Middle frontal gyrus (tissue), 1 donor: ENCODE measurements at regions not wholly inside any gene's neighbourhood (a gene's known extent, or its start where the extent isn't known, plus 50 kb on each side); places are given as distances from the start of the nearest gene placed in this dataset.

Experiments used
- DNase-seq: peaks from one replicate; pipeline ENCODE4 v3.0.0-alpha.2; 2015; ENCODE audit warnings: low spot score; ENCODE audit errors: extremely low spot score

DNA sequence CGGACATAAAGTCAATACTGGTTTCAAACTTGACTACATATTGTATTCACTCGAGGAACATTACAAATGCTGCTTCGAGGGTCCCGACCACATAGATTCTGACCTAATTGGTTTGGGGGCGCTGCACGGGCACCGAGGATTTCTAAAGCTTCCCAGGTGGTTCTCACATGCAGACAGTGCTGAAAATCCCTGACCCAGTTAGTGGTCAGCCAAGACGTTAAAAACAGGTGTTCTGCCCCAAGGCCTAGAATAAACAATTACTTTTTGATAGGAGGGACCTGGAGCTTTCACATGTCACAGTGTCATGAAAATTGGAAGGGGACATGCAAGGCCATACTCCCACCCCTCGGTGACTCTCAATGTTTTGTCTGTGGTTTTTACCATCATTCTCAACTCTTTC, 368.9 kb downstream of the RNF144A start:
- DNase-seq = no peak

DNA sequence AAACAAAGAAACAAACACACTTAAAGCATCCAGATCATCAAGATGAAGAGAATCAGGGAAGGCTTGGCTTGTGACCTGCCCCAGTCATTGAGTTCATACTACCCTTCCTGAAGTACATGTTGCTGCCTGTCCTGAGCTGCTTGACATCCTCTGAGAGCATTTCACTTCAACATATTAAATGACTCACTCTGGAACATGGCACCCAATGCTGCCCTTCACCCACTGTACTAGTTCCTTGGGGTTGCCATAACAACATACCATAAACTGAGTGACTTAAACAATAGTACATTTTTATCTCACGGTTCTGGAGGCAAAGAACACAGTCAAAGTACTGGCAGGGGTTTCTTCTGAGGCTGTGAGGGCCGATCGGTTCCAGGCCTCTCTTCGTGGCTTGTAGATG, 371.3 kb downstream of the RNF144A start:
- DNase-seq = no peak

DNA sequence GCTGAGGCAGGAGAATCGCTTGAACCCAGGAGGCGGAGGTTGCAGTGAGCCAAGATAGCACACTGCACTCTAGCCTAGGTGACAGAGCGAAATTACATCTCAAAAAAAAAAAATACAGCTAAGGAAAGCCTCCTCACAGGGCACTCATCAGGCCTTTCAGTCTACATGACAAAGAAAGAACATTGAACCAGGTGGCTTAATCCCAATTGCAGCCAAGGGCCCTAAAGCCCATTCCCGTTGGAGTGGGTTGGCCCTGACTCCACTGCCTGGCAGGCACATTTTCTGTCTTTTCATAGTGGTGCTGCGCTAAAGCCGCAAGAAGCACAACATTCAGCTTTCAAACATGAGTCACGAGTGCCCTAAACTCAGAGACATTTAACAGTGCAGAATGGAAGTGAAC, 372.5 kb downstream of the RNF144A start:
- no peak for DNase-seq

DNA sequence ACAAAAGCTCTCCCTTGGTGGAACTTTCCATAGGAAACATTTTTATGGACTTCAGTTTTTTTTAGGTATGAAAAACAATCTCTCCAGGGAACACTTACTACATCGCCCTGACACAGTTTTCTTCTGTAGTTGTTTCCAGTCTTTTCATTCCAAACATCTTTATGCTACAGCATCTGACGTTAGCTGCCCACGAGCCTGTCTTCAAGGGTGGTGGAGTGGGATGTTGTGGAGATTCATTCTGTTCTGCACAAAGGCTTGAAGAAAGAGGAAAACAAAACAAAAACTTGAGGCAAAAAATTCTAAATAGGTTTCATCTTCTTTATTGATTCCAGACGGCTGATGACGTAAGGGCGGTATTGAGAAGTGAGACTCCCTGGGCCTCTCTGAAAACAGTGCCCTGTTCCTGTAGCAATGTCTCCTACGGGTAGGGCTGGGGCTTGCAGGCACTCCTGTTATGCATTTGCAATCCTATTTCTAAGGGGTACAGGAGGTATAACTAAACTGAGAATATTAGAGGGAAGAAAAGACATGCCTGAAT, 375.0 kb downstream of the RNF144A start:
- peak; percentile 36 for DNase-seq

DNA sequence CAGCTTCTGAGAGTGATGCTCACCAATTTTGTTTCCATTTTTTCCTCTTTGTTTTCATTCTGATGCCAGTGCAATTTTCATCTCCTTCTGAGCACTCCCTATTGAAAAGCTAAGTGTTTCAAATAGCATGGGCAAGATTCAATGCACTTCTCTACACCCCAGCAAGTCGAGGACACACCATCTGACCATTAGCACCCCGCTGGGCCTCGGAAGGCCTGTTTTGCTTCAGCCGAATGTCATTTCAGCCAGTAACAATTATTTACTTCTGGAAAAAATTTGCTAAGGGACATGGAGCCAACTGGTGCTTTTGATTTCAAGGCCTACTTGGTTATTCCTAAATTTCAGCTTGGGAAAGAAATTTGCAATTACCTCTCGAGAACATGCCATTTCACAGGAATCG, 392.4 kb downstream of the RNF144A start:
- DNase-seq = no peak

DNA sequence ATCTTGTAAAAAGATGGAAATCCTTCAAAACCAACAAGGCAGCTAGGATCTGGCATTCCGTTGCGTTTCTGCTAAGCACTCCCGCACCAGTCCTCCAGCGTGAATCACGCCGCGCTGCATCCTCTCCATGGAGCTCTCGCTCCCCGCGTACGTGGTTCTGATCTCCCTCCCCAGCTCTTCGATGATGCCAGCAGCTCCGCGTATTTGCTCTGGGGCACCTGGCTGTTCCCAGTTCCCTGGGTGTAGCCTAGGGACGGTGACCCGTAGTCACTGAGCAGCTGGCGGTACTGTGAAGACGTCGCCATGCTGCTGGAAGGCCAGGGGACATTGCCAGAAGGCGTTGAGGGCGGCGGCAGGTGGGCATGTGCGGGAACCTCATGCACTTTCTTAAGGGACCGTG, 407.5 kb downstream of the RNF144A start:
- no peak for DNase-seq

DNA sequence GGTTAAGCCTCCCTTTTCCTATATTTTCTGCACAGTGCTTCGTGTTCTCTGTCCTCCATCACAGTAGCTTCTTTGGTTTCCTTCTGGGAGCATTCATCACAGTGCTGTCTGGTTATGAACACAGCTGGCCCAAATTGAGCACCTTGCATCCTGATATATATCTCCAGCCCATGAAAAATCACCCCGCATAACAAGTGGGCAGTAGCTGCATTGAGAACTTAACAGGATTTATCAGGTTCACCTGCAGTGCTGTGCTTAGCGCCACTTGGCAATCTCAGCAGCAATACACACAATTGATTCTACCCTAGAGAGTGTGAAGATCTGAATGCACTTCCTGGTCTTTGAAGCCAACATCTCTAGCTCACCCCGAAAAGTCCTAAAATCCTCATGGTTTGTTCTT, 408.0 kb downstream of the RNF144A start:
- no peak for DNase-seq

DNA sequence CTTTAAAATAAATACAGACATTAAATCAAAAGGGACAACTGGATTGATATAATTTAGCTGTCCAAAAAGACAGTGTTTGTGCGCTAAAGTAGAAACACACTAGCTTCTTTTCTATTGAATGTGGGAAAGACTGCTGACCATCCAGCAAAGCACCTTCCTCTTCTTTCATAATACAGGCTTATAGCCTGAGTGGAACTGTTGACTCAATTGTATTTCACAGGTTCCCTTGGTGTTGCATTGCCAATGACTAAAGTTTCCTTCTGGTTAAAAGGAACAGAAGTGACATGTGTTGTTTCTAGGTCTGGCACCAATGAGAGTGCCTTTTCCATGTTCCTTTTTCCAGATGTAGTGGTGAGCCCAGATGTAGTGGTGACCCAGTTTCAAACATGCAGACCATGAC, 412.3 kb downstream of the RNF144A start:
- no peak for DNase-seq

DNA sequence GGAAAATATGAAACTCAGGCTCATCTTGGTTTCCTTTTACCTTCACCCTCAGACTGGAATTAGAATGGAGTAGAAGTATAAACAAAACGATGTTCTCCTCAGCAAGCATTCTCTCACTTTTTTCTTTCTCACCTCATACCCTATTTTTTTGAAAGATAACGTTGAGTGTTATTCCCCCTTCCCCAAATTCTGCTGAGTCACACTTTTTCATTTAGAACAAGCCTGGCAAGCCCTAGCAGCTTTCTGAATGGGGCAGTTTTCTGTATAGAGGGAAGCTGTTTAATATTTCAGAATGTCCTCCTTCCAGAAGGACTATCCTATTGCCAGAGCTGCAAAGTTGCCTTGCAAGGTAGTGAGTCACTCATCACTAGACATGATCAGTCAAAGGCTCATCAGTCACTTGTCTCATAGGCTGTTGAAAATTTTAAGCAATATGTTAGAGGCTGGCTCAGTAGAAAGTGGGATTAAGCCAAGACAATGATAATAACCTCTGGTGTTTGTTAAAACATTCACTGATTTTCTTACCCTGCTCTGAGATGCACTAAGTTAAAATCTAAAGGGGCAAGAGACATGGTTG, 416.1 kb downstream of the RNF144A start:
- DNase-seq = no peak

DNA sequence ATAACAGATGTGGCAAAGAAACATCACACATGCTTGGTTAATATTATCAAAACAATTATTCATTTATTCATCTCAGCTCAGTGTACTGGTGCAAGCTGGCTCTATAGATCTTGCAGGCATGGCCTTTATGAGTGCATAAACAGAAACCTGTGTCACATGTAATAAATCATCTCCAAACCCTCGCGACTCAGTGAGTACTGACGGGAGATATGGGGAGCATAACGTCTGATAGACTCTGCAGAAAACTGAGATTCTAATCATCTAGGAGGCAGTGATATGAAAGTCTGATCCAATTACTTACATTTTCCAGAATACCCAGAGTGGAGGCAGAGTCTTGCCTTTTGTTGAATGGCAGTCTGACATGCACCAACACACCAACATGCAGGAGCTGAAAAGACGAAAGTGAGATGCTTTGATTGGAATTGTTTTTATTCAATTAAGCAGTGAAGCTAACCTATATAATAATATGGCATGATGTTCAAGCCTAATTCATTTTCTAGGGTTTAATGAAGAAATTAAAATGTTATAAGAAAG, 416.8 kb downstream of the RNF144A start:
- DNase-seq = no peak

DNA sequence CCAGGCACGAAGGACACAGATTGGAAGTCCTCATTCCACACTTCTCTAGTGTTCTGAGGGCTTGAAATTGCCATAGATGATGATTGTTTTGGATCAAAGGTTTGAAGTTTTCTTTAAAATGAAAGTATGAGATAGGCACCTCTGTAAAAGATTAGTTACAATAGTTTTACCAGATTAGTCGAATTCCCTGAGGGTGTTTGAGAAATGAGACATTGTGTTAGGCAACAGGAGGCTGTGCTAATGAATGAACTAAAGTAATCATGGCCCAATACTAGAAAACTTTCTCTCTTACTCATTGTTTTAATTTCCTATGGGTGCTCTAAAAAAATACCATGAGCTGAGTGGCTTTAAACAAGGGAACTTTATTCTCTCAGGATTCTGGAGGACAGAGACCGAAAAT, 421.7 kb downstream of the RNF144A start:
- no peak for DNase-seq

DNA sequence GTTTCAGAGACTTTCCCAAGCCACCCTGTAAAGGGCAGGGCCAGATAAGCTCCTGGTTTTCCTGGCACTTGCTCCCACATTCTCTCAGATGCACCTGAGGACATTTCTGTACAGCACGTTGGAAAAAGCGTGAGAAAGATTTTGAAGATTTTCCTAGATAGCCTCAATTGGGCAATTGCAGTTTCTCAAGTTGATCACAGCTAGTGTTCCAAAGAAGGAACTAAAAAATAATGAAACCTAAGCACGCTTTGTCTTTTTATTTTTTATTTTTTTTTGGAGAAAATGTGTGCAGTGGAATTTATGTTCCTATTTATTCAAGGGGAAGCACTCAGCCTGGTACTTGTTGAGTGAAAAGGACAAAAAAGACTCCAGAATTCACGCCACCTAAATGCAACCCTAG, 429.1 kb downstream of the RNF144A start:
- DNase-seq = no peak

DNA sequence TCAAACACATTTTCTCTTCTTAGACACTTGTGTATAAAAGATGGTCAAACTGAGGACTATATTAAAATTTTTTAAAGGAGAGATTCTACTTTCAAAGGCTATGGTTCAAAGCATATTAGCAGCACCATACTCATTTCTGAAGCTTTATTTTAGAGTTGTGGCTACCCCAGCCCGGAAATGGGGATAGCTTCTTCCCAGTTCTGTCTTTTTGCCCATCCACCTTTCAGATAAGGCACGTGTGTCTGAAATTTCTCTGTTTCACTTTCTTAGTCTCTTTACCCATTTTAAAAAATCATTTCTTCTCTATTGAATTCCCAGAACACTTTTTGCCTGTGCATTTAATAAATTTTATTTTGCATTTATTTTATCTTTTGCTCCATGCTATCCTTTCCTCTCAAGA, 431.5 kb downstream of the RNF144A start:
- DNase-seq = no peak

DNA sequence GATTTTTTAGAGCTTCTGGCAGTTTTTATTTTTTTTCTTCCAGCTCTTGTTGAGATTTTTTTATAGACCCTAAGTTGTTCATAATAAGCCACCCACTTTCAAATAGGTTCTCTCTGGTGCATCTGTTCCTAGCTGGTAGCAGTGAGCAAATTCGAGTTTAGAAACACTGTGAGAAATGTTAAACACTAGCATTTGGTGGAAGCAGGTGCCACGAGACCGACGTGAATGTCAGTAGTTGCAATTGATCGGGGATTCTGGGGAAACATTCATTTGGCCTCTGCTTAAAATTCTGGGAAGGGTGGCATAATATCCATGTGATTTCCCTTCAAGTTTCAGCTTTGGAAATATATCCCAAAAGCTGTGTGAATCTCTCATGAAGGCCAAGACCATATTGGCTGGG, 435.0 kb downstream of the RNF144A start:
- DNase-seq = peak; percentile 17

DNA sequence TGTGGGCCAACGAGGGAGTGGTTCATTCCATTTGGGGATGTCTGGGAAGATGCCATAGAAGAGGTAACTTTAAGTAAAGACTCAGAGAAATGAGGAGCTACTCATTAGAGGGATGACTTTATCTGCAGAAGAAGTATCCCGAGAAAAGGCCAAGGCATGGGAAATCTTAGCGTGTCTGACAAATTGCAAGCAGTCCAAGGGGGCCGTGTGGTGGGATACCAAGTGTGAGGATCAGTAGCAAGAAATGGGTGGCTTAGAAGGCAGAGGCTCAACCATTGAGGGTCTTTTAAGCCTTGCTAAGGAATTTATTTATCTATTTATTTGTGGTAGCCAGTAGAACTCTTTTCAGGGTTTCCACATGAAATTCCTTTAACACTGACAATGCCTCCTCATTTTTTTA, 436.4 kb downstream of the RNF144A start:
- DNase-seq = no peak

DNA sequence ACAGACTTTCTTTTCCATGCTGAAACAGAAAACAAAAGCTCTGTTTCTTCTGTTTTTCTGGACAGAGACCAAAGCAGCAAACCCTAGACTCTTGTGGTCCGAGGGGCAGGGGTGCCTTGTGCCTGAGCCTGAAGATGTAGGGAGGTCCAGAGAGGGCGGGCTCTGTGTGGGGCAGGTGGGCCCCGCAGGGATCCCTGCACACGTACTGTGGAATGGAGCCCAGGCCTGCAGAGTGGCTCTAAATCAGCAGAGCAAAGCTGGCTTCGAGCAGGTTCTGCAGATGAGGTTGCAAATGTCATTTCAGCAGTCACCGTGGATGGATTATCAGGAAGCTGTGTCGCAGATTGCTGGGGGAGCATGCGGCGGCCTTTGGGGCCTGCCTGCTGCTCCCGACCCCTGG, 438.6 kb downstream of the RNF144A start:
- DNase-seq = no peak

DNA sequence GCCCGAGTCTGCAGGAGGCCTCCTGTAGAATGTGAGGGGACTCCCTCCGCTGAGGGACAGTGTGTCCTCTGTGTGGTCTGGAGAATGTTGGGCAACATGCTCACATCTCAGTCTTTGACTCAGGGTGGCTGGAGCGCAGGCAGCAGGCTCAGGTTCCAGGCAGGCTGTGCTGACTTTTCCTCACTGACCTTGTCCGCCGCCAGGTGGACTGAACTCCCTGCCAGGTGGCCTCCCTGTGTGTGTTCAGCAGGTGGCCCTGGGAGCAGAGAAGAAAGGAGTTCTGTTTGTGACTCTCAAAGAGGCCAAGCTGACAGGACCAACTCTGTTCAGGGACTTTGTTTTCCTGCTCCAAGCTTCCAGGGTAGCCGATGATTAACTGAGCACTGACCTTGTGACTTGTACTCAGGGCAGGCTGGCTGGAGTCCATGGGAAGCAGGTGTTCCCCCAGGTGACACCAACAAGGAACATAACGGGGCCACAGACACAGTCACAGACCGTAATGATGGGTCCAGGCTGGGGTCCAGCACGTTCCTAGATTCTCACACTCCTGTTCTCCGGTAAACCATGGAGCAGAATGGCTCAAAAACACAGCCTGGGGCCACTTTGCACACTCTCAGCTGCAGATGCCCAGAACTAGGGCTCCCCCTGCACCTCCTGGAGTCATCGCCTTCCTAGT, 439.8 kb downstream of the RNF144A start:
- no peak for DNase-seq

DNA sequence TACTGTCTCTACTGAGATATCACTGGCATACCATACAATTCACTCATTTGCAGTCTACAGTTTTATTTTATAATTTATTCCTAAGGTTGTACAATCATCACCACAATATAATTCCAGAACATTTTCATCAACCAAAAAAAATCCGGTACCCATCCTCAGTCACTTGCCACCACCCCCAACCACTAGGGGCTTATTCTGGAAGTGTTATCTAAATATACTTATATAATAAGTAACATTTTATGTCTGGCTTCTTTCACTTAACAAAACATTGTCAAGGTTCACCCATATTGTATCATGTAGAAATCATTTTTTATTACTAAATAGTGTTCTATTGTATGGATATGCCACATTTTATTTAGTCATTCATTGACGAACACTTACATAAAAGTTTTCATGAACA, 440.8 kb downstream of the RNF144A start:
- no peak for DNase-seq

DNA sequence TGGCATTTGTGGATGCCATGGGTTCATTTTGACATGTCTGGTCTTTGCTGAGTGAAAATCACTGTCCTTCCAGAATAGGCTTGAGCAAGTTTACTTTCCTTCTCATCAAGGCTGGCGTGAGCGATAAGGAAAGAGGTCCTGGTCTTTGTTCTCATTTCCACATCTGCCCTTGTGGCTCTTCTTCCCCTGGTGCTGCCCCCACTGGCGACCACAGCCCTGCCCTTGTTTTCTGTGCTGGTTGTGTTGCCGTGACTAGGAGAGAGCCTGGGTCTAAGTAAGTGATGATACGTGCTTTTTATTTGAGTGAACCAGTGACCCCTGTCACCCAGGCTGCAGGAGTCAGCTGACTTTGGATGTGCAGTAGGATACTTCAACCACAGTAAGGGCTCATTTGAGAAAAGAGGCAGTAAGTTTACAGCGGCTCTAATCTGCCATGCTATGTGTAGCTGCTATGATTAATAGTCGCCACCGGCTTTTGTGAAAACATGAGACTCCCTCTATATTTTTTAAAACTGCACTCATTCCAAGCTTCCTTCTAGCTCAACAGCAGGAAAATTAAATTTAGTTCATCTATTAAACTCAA, 441.7 kb downstream of the RNF144A start:
- DNase-seq = no peak

DNA sequence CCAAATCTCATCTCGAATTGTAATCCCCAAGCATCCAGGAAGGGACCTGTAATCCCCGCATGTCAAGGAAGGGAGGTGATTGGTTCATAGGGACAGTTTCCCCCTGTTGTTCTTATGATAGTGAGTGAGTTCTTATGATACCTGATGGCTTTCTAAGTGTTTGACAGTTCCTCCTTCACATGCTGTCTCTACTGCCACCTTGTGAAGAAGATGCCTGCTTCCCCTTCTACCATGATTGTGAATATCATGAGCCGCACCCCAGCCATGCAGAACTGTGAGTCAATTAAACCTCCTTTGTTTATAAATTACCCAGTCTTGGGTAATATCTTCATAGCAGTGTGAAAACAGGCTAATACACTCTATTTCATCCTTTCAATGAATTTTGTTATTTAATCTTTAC, 446.7 kb downstream of the RNF144A start:
- no peak for DNase-seq

DNA sequence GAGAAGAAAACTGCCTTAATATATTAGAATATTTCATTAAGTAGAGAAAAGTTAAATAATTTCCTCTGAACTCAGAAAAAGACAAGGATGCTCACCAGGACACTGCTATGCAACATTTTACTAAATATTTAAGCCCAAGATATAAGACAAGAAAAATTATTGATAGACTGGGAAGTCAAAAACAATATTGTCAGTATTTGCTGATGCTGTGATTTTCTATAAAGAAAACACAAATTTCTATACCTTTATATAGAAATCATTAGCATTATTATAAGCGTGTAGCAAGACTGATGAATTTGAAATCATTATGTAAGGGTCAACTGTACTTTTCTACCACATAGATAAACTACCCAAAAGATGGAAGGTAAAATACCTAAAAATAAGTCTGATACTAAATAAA, 451.0 kb downstream of the RNF144A start:
- no peak for DNase-seq

DNA sequence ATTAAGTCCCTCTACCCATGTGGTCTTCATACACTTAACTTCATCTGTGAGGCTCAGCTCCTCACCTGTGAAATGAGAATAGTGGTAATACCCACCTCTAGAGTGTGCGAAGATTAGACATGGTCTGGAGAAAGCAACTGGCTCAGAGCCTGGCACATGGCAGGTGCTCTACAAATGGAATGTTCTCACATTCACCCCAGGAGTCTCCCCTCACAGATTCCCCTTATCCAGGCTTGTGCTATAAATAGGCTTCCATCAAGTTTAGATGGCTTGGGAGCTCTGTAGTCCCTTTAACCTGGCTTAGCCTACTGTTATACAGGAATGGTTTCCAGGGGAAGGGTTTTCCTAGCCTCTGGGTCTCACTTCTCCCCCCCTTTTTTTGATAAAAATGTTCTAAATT, 455.9 kb downstream of the RNF144A start:
- no peak for DNase-seq

DNA sequence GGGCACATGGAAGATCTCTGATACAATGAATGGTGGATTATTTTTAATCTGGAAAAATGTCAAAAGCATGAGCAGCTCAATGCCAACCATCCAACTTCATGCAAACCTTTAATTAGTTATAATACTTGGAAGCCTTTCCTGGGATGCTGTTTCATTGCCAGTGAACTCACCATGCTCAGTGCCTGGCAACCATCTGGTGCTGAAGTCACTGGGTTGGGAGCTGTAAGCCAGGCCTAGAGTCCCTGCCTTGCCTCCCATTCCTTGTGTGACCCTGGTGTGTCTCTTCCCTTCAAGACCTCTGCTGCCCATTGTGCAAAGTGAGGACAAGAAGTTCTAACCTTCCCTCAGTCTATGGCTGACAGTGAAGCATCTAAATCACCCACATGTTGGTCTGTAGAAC, 458.7 kb downstream of the RNF144A start:
- no peak for DNase-seq
